GM18499 (cell line): ENCODE measurements at regions not wholly inside any gene's neighbourhood (a gene's known extent, or its start where the extent isn't known, plus 50 kb on each side); places are given as distances from the start of the nearest gene placed in this dataset.
"Not testable (repeated sequence)": the region's sequence is repeated elsewhere in the genome, so short reads cannot be mapped to it uniquely, and the experiment has no call there.

Experiments
- ATAC-seq: cut with Tn5 transposase; IDR thresholded peaks from one replicate; pipeline ENCODE4 v1.9.1; 2021; ENCODE audit warnings: moderate number of reproducible peaks; ENCODE audit not compliant: insufficient read depth, unreplicated experiment

GRCh38 chr21:27561116-27561515, 594.2 kb upstream of the ADAMTS5 start:
- no peak for ATAC-seq

- ATAC-seq, result no peak
Measured at GRCh38 chr21:27557356-27557755, 590.5 kb upstream of the ADAMTS5 start.

- no peak for ATAC-seq
Measured at GRCh38 chr21:27555996-27556395, 589.1 kb upstream of the ADAMTS5 start.

- no peak for ATAC-seq
Measured at GRCh38 chr21:27550287-27550686, 583.4 kb upstream of the ADAMTS5 start.

GRCh38 chr21:27548486-27548885, 581.6 kb upstream of the ADAMTS5 start:
- ATAC-seq, result no peak

- no peak for ATAC-seq
Measured at GRCh38 chr21:27545754-27546349, 579.0 kb upstream of the ADAMTS5 start.

GRCh38 chr21:27542126-27542525, 575.2 kb upstream of the ADAMTS5 start:
- not testable (repeated sequence) for ATAC-seq

GRCh38 chr21:27536319-27536718, 569.4 kb upstream of the ADAMTS5 start:
- ATAC-seq, result no peak

- ATAC-seq, result no peak
Measured at GRCh38 chr21:27535188-27535587, 568.3 kb upstream of the ADAMTS5 start.

GRCh38 chr21:27534206-27534605, 567.3 kb upstream of the ADAMTS5 start:
- no peak for ATAC-seq

GRCh38 chr21:27532076-27532475, 565.2 kb upstream of the ADAMTS5 start:
- no peak for ATAC-seq

- ATAC-seq, result no peak
Measured at GRCh38 chr21:27528697-27529096, 561.8 kb upstream of the ADAMTS5 start.

GRCh38 chr21:27526451-27526850, 559.6 kb upstream of the ADAMTS5 start:
- ATAC-seq, result no peak

- no peak for ATAC-seq
Measured at GRCh38 chr21:27525780-27526179, 558.9 kb upstream of the ADAMTS5 start.

GRCh38 chr21:27519361-27519760, 552.5 kb upstream of the ADAMTS5 start:
- no peak for ATAC-seq

GRCh38 chr21:27517177-27517576, 550.3 kb upstream of the ADAMTS5 start:
- ATAC-seq, result not testable (repeated sequence)

GRCh38 chr21:27515676-27516075, 548.8 kb upstream of the ADAMTS5 start:
- no peak for ATAC-seq

GRCh38 chr21:27513825-27514224, 546.9 kb upstream of the ADAMTS5 start:
- ATAC-seq, result no peak

- no peak for ATAC-seq
Measured at GRCh38 chr21:27513016-27513415, 546.1 kb upstream of the ADAMTS5 start.

GRCh38 chr21:27511233-27511632, 544.3 kb upstream of the ADAMTS5 start:
- no peak for ATAC-seq

- no peak for ATAC-seq
Measured at GRCh38 chr21:27507695-27508094, 540.8 kb upstream of the ADAMTS5 start.

- no peak for ATAC-seq
Measured at GRCh38 chr21:27505516-27505915, 538.6 kb upstream of the ADAMTS5 start.

GRCh38 chr21:27502801-27503200, 535.9 kb upstream of the ADAMTS5 start:
- no peak for ATAC-seq
